ENCODE measurements at regions not wholly inside any gene's neighbourhood (a gene's known extent, or its start where the extent isn't known, plus 50 kb on each side); places are given as distances from the start of the nearest gene placed in this dataset.

DNA sequence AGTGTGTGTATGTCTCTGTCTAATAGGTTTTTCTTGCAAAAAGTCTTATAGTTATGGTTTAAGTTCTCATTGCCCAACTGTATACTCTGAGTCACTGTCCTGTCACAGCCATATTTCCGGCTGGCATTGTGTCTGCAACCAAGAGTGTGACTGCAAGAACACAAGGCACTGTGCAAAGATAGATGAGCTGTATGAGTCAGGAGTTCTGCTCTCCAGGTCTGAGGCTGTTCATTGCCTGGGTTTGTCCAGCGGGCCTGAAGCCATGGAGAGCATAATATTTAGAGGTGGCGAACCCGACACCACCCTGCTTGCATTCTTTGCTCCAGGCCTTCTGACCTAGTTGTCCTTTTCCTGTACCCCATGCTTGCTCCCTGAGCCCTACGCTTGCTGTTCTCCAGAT lies 50.9 kb upstream of the CNIH3 start:
- no peak for TF ChIP-seq POLR2A (IDR thresholded peaks at IDR 0.05)
- TF ChIP-seq, protein P1, sequence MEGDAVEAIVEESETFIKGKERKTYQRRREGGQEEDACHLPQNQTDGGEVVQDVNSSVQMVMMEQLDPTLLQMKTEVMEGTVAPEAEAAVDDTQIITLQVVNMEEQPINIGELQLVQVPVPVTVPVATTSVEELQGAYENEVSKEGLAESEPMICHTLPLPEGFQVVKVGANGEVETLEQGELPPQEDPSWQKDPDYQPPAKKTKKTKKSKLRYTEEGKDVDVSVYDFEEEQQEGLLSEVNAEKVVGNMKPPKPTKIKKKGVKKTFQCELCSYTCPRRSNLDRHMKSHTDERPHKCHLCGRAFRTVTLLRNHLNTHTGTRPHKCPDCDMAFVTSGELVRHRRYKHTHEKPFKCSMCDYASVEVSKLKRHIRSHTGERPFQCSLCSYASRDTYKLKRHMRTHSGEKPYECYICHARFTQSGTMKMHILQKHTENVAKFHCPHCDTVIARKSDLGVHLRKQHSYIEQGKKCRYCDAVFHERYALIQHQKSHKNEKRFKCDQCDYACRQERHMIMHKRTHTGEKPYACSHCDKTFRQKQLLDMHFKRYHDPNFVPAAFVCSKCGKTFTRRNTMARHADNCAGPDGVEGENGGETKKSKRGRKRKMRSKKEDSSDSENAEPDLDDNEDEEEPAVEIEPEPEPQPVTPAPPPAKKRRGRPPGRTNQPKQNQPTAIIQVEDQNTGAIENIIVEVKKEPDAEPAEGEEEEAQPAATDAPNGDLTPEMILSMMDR (IDR thresholded peaks at IDR 0.05): no peak

All from body of pancreas (tissue), 4 donors.